Iris pigment epithelial cell (primary cell): ENCODE measurements at regions not wholly inside any gene's neighbourhood (a gene's known extent, or its start where the extent isn't known, plus 50 kb on each side); places are given as distances from the start of the nearest gene placed in this dataset.
A peak's percentile ranks its signal among the peaks of the same experiment; 100 is the strongest.

ENCODE experiments used
- DNase-seq: peaks from one replicate; pipeline ENCODE4 v3.0.0-alpha.2; 2011; ENCODE audit warnings: low read depth

DNA sequence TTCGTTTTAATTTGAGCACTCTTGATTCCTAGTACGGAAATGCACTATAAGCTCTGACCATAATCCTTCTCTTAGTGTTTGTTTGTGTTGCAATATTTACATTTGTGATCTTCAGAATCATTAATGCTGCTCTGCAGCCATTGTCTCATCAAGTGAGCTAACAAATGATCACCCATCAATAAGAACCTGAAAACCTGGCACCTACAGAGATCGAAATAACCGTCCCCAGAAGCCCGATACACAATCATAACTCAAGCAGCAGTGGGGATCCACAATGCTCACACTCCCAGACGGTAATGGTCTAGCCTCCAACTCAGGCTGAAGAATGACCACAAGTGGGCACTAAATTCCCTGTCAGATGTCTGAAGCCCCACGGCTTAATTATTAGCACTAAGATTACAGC lies 156.0 kb upstream of the NFE2L3 start:
- DNase-seq = no peak

DNA sequence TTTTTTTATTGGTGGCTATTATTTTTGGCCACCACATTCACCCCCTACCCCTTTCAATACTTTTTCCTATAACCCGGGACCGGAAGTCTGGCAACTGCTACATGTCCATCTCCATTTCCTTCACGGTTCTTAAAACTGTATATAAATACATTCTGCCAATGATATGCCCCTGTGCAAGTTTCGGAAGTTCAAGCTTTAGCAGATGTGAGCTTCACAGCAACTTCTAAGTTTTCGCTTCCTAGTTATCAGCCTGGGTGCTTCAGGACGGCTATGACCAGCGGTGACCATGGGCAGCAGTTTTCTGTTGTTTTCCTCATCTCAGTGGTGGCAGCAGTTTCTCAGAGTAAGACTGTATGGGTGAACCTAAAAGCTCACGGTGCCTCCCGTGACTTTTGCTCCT lies 153.5 kb upstream of the NFE2L3 start:
- DNase-seq = no peak

GRCh38 chr7:26000841-26001240 lies 151.2 kb upstream of the NFE2L3 start:
- DNase-seq = no peak

DNA sequence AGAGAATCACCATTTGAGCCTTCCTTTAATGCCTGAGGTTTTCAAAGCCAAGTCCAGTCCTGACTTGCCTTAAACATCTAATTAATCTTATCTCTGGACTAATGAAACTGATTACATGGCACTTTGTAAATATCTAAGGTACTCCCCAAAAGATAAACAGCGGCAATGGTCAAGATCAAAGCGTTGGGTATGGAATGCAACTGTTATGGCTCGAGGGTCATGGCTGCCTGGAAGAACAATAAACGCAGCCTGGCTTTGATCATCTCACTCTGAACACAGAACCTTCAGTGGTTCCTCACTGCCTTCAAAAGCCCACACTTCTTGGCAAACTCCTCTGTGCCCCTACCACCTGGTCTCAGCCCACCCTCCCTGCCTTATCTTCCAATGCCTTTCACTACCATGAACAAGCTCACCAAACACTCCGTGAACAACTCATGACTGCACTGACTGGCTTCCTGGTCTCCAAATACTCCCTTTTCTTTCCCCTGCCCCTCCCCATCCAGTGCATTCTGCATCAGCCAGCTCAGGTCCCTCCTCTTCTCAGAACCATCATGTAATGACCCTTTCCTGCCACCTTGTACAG lies 150.2 kb upstream of the NFE2L3 start:
- DNase-seq = no peak

GRCh38 chr7:26005683-26006410 lies 146.2 kb upstream of the NFE2L3 start:
- no peak for DNase-seq

DNA sequence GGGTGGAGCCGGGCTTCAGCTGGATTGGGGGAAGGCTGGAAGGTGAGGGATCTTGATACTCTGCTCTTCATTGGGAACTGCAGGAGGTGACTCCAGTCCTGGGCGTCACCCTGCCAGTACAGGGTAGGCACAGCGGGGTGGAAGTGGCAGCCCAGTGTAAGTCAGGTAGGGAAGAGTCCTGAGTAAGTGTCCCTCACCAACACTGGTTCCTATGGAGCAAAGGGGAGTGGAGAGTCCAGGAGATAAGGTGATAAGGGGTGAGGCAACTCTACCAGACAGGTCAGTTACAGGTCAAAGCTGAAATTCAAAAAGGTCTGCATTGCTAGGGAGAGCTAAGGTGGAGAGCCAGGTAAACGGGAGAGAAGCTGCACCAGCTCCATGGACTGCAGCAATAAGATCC lies 145.6 kb upstream of the NFE2L3 start:
- DNase-seq = no peak

DNA sequence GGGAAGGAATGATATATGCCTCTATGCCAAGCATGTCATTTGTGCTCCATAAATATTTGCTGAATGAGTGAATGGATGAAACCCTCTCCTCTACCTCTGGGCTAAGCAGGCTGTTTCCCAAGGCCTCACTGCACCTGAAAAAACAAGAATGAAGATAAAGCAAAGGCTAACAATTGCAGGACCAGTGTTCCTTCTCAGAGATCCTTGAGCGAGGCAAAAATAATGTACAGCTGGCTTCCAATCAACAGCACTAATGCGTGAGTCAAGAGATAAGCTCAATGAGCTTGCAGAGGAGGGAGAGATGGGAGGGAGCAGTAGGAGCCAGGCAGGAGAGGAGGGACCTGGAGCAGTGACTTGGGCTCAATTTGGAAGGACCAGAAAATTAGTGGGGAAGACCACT lies 144.5 kb upstream of the NFE2L3 start:
- DNase-seq = no peak

GRCh38 chr7:26008428-26008827 lies 143.6 kb upstream of the NFE2L3 start:
- DNase-seq = no peak

- DNase-seq = no peak
These were observed 140.8 kb upstream of the NFE2L3 start for GRCh38 chr7:26011039-26011696.

DNA sequence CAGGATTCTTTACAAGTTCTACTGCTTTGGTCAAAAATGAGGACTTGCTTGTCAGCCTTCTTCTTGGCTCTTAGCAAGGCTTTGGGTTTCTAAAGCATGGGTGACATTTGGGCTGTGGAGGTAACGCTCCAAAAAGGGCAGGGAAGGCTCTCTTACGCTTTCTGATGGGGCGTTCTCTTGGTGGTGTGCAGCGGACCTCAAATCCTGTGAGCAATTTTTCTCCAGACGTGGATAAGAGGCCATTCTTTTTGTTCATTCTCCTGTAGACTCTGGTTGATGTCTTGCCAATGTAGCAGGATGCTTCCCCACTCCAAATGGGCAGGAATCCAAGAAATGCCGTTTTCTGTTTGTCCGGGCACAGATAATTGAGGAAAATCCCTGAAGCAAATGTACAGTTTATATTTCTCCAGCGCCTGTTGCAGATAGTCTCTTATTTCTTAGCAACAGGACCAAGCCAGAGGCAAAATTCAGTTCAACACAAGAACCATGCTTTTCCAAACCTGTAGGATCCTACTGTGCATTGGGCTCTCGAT lies 138.4 kb upstream of the NFE2L3 start:
- peak; percentile 1 for DNase-seq

GRCh38 chr7:26022982-26023381 lies 129.0 kb upstream of the NFE2L3 start:
- no peak for DNase-seq

- DNase-seq = no peak
These were observed 122.1 kb upstream of the NFE2L3 start for GRCh38 chr7:26029911-26030310.

DNA sequence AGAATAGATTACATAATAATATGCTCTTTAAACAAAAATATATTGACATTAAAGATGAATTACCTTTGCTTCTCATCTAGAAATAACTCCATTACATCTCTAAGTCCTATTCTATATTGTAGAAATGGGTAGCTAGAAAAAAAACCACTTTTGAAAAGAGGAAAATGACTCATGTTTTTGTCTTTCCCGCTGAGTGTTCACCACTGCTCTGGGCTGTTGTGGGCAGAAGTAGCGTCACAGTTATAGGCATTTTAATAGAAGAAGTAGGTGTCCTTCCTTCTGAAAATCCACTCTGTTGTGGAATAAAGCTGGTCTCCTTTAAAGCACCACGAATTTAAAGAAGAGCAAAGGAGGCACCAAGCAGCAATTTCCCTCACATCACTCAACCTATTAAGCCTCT lies 117.6 kb upstream of the NFE2L3 start:
- no peak for DNase-seq

DNA sequence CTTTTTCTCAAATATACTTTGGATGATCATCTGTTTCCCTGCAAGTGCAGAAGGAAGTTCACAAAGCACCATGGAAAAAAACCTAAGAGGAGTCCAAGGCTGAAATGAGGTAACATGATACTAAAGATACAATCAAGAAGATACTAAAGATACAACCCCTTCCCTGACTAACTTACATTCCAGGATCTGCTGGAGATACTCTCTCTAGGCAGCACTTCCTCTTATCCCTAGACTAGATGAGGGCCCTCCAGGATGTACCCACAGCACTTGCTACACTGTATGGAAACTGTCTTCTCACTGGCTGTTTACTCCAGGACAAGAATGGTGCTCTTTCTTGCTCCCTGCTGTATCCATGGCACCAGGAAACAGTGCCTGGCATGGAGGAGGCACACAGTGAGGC lies 116.4 kb upstream of the NFE2L3 start:
- no peak for DNase-seq

DNA sequence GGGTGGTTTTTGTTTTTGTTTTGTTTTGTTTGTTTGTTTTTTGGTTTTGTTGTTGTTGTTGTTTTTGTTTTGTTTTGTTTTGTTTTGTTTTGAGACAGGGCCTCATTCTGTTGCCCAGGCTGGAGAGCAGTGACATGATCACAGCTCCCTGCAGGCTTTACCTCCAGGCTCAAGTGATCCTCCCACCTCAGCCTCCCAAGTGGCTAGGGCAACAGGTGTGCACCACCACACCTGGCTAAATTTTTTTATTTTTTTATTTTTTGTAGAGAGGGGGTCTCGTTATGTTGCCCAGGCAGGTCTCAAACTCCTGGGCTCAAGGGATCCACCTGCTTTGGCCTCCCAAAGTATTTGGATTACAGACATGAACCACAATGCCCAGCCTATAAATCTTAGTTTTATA lies 115.9 kb upstream of the NFE2L3 start:
- no peak for DNase-seq

DNA sequence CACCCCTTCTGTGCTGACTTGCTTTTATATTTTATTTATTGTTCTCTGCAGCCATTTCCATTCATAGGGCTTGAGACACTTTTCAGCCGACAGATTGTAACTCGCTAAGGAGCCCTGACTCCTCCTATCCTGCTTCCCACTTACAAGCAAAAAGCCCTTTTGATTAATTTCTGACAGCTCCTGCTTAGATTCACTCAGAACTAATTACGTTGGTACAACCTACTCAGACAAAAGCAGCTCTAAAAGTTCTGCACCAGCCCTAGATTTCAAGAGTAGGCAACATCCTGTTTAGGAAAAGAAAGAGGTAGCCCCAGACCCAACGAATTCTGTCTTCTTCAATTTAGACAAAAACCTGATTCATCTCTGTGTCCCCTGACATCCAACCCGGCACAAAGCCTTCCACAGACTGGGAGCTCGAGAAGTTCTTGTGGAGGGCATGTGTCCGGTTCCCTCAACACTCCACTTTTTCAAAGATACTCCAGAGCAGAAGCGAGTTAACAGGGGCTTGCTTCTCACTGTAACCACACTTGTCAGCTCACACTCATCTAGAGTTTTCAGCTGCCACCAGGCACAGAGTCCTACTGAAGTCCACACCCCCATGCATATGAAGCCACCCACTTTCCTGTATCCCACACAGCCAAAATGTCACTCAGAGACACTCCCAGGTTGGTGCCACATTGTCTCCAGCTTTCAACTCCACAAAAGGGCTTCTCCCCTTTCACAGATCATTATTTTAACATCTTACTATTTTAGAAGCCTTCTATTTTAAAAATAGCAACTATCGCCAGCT lies 113.6 kb upstream of the NFE2L3 start:
- no peak for DNase-seq

DNA sequence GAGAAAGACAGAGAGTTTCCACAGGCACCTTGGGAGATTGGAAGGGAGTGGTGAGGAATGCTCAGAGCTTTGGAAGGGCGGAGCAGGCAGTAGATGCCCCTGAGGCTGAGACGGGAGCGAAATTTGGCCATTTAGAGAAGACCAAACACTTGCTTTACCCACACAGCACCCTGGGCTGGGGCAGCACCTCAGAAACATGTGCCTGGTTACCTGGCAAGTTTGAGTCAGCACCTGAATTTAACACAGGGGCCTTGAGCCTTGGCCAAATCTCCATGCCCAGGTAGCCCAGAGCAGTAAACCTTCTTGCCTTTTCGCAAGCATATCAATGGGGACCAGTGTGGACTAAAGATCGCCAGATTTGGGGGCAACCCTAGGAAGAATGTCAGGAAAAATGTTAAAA lies 111.9 kb upstream of the NFE2L3 start:
- no peak for DNase-seq

- DNase-seq = no peak
These were observed 109.8 kb upstream of the NFE2L3 start for GRCh38 chr7:26042237-26042636.

DNA sequence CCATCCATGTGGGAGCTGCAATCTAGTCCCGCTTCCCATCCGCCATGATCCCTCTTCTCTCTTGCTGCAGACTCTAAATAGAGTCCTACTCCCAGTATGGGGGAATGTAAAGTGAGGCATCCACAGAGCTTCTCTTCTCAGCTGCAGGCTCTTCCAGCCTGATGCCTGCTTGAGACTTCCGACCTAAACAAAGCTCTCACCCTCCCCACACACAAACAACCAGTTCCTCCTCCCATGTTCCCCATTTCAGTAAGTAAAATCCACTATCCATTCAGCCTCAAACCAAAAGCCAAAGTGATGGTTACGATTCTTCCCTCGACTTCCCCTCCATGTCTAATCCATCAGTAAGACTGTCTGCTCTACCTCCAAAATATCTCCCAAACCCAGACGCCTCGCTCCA lies 108.2 kb upstream of the NFE2L3 start:
- no peak for DNase-seq

- no peak for DNase-seq
These were observed 107.7 kb upstream of the NFE2L3 start for GRCh38 chr7:26044320-26044719.

GRCh38 chr7:26046150-26046549 lies 105.8 kb upstream of the NFE2L3 start:
- no peak for DNase-seq

DNA sequence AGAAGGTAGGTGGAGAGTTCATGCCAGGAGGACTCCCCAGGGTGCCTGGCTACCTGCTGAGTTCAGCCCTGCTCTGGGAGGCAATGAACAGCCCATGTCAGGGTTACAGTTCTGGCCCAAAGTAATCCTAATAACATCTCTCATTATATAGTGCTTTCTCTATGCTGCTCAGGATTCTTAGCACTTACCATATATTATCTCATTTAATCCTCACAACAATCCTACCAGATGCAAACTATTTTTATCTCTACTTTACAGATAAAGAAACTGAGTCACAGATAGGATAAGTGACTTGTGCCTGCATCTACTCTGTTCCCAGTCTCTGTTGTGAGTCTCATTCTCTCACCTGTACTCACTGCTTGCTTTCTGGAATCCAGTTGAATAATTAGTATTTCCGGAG lies 105.1 kb upstream of the NFE2L3 start:
- DNase-seq = no peak

DNA sequence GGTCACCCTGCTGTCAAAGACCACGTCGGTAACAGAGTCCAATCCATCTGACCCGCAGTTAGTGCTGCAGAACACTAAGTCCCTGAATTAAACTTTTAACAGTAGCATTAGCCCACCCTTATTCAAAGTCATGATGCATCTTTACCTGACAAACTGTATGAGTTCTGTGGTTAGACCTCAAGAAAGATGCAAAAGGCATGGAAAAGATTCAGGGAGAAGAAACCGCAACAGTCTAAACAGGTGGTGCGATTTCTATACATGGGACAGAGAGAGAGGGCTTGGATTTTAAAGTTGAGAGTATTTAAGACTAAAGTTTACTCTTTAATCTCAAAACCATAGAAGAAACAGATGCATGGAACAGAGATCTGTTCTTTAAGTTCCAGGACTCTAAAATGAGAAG lies 103.3 kb upstream of the NFE2L3 start:
- no peak for DNase-seq
